Suppressor macrophage treated with lipopolysaccharide for 1 hour (primary cell): ENCODE measurements at regions not wholly inside any gene's neighbourhood (a gene's known extent, or its start where the extent isn't known, plus 50 kb on each side); places are given as distances from the start of the nearest gene placed in this dataset.
"Not testable (repeated sequence)": the region's sequence is repeated elsewhere in the genome, so short reads cannot be mapped to it uniquely, and the experiment has no call there.

Experiments
- DNase-seq, 3 donors: peaks; one replicate each; pipeline ENCODE4 v3.0.0-alpha.2; 2020 to 2022

- no peak for DNase-seq
Observed at GRCh38 chr4:129738175-129738574, 642.2 kb downstream of the C4orf33 start.

DNA sequence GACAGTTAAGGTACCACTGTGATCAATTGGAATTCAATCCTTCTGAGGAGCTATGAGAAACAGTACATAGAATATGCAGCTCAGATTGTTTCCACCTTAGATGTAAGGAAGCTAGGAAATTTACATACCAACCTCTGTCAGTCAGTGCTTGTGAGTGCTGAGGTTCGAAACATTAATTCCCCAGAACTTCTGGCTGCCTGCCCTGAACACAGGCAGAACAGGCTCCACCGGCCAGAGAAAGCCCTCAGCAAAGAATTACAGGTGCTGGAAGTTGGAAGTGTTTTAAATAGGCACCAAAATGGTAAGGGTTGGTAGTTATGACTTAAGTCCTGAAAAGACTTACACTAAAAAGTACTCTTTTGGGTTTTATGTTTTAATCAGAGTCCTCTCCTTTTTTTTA is 651.8 kb downstream of the C4orf33 start:
- no peak for DNase-seq

- no peak for DNase-seq
Observed at GRCh38 chr4:129748991-129749390, 653.0 kb downstream of the C4orf33 start.

- DNase-seq: no peak
Observed at GRCh38 chr4:129751646-129752045, 655.7 kb downstream of the C4orf33 start.

DNA sequence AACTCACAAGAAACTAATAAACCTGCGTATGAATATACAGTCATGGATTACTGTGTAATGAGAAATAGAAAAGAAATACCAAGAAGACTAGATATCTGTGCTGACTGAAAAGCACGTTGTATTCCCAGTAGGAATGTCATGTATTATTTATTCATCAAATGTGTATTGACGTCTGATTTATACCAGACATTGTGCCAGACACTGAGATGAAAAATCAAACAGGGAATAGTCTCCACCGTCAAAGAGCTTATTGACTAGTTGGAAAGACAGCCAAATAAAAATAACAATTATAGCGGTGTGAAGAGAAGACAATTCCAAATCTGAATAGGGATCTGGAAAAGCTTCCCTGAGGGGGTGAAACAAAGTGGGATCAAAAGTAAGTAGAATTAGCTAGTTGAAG is 687.6 kb downstream of the C4orf33 start:
- DNase-seq: no peak

DNA sequence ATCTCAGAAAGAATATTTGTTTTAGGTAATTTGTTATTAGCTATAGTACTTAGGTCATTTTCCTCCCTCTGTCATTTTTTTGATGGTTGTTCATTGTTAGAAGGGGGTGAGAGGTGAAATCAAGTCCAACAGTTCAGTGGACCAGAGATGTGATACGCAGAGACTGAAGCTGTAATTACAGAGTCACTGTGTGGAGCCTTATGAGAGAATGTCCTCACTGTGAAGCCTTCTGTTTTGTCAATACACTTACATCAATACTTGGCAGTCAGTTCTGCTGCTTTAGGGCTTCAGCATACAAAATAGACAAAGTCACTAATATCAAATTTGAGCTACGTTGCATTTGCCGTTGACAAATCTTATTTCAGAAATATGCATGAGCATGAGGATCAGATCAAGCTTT is 692.5 kb downstream of the C4orf33 start:
- no peak for DNase-seq

DNA sequence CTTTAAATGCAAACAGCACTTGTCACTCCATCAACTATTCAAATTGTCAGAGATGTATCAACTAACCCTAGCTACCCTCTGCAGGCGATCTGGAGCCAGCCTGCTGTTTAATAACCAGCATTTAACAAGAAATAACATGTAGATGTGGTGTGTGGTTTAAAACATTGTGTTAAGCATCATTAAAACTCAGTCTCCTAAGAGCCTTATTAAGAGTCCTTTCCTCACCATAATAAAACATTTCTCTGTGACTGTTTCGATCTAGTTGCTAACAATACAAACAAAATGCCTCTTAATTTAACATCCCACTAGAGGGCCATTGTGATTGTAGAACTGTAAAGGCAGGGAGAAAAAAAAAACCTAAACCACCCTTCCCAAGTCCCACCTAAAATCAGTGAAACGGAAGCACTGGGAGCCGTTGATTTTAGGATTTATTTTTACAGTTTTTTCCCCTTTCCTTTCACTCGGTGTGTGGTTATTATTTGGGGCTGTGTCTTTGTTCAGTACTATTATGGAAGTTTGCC is 708.6 kb downstream of the C4orf33 start:
- DNase-seq: no peak

- no peak for DNase-seq
Observed at GRCh38 chr4:129806986-129807385, 711.0 kb downstream of the C4orf33 start.

DNA sequence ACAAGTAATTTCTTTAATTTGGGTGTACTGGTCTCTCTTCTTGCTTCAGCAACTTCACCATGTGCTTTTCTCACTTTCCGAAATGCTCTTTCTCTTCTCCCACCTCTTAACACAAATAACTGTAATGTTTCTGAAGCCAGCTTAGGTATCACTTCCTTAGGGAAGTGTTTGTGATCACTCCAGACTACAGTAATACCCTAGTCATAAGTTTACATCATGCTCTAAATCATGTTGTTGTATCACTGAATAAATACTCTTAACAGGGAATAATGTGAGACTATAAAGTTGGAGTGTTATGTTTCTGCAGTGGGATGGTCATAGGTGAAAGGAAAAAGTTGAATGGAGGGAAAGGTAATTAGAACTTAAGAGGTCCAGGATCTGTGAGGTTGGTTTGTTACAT is 712.3 kb downstream of the C4orf33 start:
- DNase-seq: no peak

DNA sequence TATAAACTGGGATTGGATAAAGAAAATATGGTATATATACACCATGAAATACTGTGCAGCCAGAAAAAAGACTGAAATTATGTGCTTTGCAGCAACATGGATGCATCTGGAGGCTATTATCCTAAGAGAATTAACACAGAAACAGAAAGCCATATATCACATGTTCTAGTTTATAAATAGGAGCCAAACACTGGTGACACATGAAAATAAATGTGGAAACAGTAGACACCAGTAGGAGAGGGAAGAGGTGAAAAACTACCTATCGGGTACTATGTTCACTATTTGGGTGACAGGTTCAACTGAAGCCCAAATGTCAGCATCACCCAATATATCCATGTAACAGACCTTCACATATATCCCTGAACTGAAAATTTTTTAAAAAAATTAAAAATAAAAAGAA is 725.1 kb downstream of the C4orf33 start:
- peak in 1 of 3 donors; percentile 0 for DNase-seq

DNA sequence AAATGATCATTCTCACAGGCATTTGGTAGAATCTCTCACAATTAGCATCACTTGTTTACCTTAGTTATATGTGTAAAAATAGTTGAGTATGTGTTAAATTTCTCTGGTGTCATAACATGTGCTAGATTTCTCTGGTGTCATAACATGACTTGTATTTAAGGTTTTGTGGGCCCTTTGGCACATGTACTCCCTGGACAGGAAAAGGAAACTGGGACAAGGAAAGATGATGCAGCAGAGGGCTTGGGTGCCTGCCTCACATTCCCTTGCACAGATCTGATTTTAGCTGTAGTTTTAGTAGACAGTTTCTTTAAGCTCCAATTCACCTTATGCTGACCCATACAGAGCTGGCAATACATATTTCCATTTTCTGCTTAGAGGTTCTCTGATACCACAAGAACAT is 726.0 kb downstream of the C4orf33 start:
- DNase-seq: no peak

DNA sequence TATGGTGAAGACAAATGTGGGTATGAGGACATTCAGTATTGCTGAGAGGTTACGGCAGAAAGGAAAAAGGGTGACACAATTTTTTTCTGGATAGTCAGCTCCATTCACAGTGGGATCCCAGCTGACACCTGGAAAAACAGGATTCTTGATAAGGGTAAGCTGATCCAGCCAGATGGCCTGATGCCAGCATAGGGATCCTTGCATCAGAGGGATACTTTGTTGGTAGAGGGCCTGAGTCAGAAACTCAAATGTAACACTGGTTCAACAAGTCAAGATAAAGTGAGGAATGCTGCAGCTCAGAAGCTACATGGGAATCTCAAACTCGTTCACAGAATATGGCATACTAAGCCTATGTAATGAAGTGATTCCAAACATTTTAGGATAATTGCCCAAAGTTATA is 726.7 kb downstream of the C4orf33 start:
- DNase-seq: no peak

- DNase-seq: no peak
Observed at GRCh38 chr4:129823105-129823504, 727.2 kb downstream of the C4orf33 start.

DNA sequence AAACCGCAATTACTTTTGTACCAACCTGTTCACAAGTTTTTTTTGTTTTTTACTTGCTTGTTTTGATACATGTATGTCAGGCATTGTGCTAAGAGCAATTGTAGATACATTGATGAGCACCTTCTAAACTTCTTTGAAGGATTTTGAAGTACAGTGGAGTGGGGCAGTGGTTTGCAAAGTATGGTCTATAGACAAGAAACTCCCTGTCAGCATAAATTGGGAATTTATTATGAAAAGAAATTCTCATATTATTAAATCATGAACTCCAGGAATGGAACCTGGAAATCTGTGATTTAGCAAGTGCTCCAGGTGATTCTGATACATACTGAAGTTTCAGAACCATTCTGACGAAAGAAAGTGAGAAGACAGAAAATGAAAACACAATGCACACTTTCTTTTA is 733.4 kb downstream of the C4orf33 start:
- no peak for DNase-seq

DNA sequence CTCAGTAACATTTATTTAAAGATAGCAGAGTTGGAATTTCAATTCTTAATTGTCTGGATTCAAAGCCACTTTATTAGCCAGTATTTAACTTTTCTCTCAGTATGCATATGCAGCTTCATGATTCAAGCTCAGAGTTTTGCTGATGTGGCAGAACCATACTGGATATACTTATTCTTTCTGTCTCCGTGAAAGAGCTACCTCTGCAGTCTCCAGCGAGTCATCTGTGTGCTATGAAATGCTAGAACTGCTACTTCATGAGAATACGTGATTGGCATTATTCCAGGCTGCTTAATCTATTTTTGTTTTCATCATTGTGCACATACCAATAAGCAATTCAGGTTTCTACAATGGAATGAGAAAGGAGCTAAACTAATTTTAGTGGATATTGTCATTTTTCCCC is 743.7 kb downstream of the C4orf33 start:
- no peak for DNase-seq

GRCh38 chr4:129842096-129842495 is 746.1 kb downstream of the C4orf33 start:
- no peak for DNase-seq

GRCh38 chr4:129852434-129852833 is 756.5 kb downstream of the C4orf33 start:
- no peak for DNase-seq

- DNase-seq: not testable (repeated sequence)
Observed at GRCh38 chr4:129853685-129854467, 757.9 kb downstream of the C4orf33 start.

- no peak for DNase-seq
Observed at GRCh38 chr4:129862461-129862860, 766.5 kb downstream of the C4orf33 start.

- DNase-seq: no peak
Observed at GRCh38 chr4:129863206-129863605, 767.3 kb downstream of the C4orf33 start.

DNA sequence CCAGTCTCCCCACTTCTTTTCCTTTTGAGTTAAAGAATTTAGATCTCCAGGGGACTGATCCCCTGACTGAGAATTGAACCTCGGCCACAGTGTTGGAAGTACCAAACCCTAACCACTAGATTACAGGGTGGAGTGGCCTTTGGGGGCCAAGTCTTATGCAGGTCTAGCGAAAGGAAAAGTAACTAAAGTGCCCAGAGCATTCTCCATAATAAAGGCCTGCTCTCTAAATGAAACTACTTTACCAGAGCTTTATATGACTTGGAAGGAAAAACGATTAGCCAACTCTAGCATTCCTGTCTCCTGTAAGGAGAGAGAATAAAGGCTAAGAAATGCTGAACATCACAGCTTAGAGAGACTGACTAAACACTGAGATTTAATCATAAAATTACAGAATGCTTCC is 788.0 kb downstream of the C4orf33 start:
- DNase-seq: no peak

- no peak for DNase-seq
Observed at GRCh38 chr4:129897111-129897510, 801.2 kb downstream of the C4orf33 start.

- no peak for DNase-seq
Observed at GRCh38 chr4:129899849-129900248, 803.9 kb downstream of the C4orf33 start.

- DNase-seq: no peak
Observed at GRCh38 chr4:129900430-129900953, 804.5 kb downstream of the C4orf33 start.

- DNase-seq: no peak
Observed at GRCh38 chr4:129901205-129901604, 805.3 kb downstream of the C4orf33 start.
